ENCODE measurements at regions not wholly inside any gene's neighbourhood (a gene's known extent, or its start where the extent isn't known, plus 50 kb on each side); places are given as distances from the start of the nearest gene placed in this dataset.

GRCh38 chr3:103712320-103713008, 1277.6 kb downstream of the ZPLD1 start:
- no peak overlapping the region for H3K9ac ChIP-seq (ENCODE audit: control insufficient read depth, extremely low read depth, insufficient read depth, low read length)
- H3K27me3 ChIP-seq (ENCODE audit: control insufficient read depth, extremely low read depth, insufficient read depth, low read length): no peaks in the 10 kb centered on the region
- dilution Hi-C loops (cut with MboI; ENCODE audit: extremely low pct_ligation_motif_present, low sequenced_read_pairs): no loop called here
- peak; percentile 76 for FAIRE-seq
- no peaks in the 10 kb centered on the region for H3K79me2 ChIP-seq (ENCODE audit: control insufficient read depth, insufficient read depth, low read length)
- peak overlapping the region; percentile 30 for H2AFZ ChIP-seq (ENCODE audit: control insufficient read depth, low read length)
- H4K20me1 ChIP-seq (ENCODE audit: control insufficient read depth, extremely low read depth, insufficient read depth, low read length): no peaks in the 10 kb centered on the region
- no peaks in the 10 kb centered on the region for H3K9me3 ChIP-seq (ENCODE audit: control insufficient read depth, low read depth, low read length)
- no peaks in the 10 kb centered on the region for H3K36me3 ChIP-seq (ENCODE audit: control insufficient read depth in 2 of 2, extremely low read depth in 1 of 2, insufficient read depth in 2 of 2, low read length in 2 of 2)
- H3K27ac ChIP-seq (ENCODE audit: control insufficient read depth, insufficient read depth, low read length): peak overlapping the region; percentile 36
- peak; percentile 17 for DNase-seq (ENCODE audit: low read depth, low spot score)
- no peaks in the 10 kb centered on the region for H3K9me1 ChIP-seq (ENCODE audit: control insufficient read depth, extremely low read depth, insufficient read depth, low read length)
- peak overlapping the region; percentile 17 for H3K4me2 ChIP-seq (ENCODE audit: control insufficient read depth, extremely low read depth, insufficient read depth, low read depth, low read length)
- H3K4me1 ChIP-seq (ENCODE audit: control insufficient read depth, extremely low read depth, insufficient read depth, low read length): peaks cover 11% of the 10 kb centered on the region
- no peak overlapping the region for H3K4me3 ChIP-seq (ENCODE audit: control insufficient read depth in 2 of 3, extremely low read depth in 1 of 3, insufficient read depth in 2 of 3, low read depth in 1 of 3, low read length in 3 of 3)
- TF ChIP-seq CTCF (optimal IDR thresholded peaks at IDR 0.05 in 1 of 3, IDR thresholded peaks at IDR 0.05 in 1 of 3, conservative IDR thresholded peaks at IDR 0.05 in 1 of 3; ENCODE audit: extremely low read depth in 1 of 3, insufficient read depth in 2 of 3, low read length in 3 of 3): no peak
- TF ChIP-seq EZH2 (IDR thresholded peaks at IDR 0.05; ENCODE audit: low read length): no peak

- H3K4me3 ChIP-seq (ENCODE audit: control insufficient read depth in 2 of 3, extremely low read depth in 1 of 3, insufficient read depth in 2 of 3, low read depth in 1 of 3, low read length in 3 of 3): no peak overlapping the region
- H3K27ac ChIP-seq (ENCODE audit: control insufficient read depth, insufficient read depth, low read length): no peak overlapping the region
- no peaks in the 10 kb centered on the region for H3K36me3 ChIP-seq (ENCODE audit: control insufficient read depth in 2 of 2, extremely low read depth in 1 of 2, insufficient read depth in 2 of 2, low read length in 2 of 2)
- no peaks in the 10 kb centered on the region for H4K20me1 ChIP-seq (ENCODE audit: control insufficient read depth, extremely low read depth, insufficient read depth, low read length)
- H2AFZ ChIP-seq (ENCODE audit: control insufficient read depth, low read length): no peak overlapping the region
- no peaks in the 10 kb centered on the region for H3K79me2 ChIP-seq (ENCODE audit: control insufficient read depth, insufficient read depth, low read length)
- no peak for TF ChIP-seq EZH2 (IDR thresholded peaks at IDR 0.05; ENCODE audit: low read length)
- no peak for TF ChIP-seq CTCF (optimal IDR thresholded peaks at IDR 0.05 in 1 of 3, IDR thresholded peaks at IDR 0.05 in 1 of 3, conservative IDR thresholded peaks at IDR 0.05 in 1 of 3; ENCODE audit: extremely low read depth in 1 of 3, insufficient read depth in 2 of 3, low read length in 3 of 3)
- DNase-seq (ENCODE audit: low read depth, low spot score) (no peak), FAIRE-seq (no peak)
- H3K4me2 ChIP-seq (ENCODE audit: control insufficient read depth, extremely low read depth, insufficient read depth, low read depth, low read length): no peak overlapping the region
- H3K9ac ChIP-seq (ENCODE audit: control insufficient read depth, extremely low read depth, insufficient read depth, low read length): no peak overlapping the region
- H3K4me1 ChIP-seq (ENCODE audit: control insufficient read depth, extremely low read depth, insufficient read depth, low read length): no peaks in the 10 kb centered on the region
- no peaks in the 10 kb centered on the region for H3K9me1 ChIP-seq (ENCODE audit: control insufficient read depth, extremely low read depth, insufficient read depth, low read length)
- H3K27me3 ChIP-seq (ENCODE audit: control insufficient read depth, extremely low read depth, insufficient read depth, low read length): no peaks in the 10 kb centered on the region
- dilution Hi-C loops (cut with MboI; ENCODE audit: extremely low pct_ligation_motif_present, low sequenced_read_pairs): no loop called here
- H3K9me3 ChIP-seq (ENCODE audit: control insufficient read depth, low read depth, low read length): no peaks in the 10 kb centered on the region
Observed at GRCh38 chr3:103729547-103729946, 1294.7 kb downstream of the ZPLD1 start.
